ENCODE measurements at regions not wholly inside any gene's neighbourhood (a gene's known extent, or its start where the extent isn't known, plus 50 kb on each side); places are given as distances from the start of the nearest gene placed in this dataset.

DNA sequence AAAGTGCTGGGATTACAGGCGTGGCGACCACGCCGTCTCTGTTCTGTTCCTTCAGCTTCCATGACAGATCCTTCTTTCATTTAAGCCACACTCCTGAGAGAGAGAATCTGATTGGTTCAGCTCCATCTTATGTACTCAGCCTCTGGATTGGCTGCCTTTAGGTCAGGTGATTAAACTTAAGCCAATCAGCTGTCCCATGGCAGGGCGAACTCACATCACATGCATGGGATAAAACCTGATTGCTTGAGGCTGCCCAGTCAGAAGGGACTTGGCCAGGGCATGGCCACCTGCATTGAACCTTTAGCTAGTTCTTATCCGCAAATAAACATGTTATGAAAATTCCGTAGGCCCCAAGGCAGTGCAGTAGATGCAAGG, 274.2 kb downstream of the SUDS3 start:
- H3K4me2 ChIP-seq (ENCODE audit: low read length), result no peak overlapping the region
- no TSS peak for BruUV-seq (replicated peaks)
- no peaks in the 10 kb centered on the region for H3K79me2 ChIP-seq (ENCODE audit: insufficient read depth, low read length)
- no peaks in the 10 kb centered on the region for H4K20me1 ChIP-seq (ENCODE audit: insufficient read depth)
- H2AFZ ChIP-seq (ENCODE audit: low read depth, low read length, poor library complexity, severe bottlenecking), result no peak overlapping the region
- intact Hi-C loops (cut with micrococcal nuclease), result no loop called here
- H3K9me3 ChIP-seq (ENCODE audit: control insufficient read depth in 1 of 2, insufficient read depth in 1 of 2, low read depth in 1 of 2, low read length in 2 of 2), result no peaks in the 10 kb centered on the region
- RAD21 ChIA-PET (ENCODE audit: low non-redundant PET in 1 of 2, low total read pairs in 2 of 2, uncharacterized antibody in 2 of 2, unreplicated experiment in 2 of 2), result no interaction called here
- no peak overlapping the region for H3K27ac ChIP-seq (ENCODE audit: low read depth, low read length)
- TF ChIP-seq SIN3A (IDR thresholded peaks at IDR 0.05; ENCODE audit: low read depth), result no peak
- POLR2A ChIA-PET, result no interaction called here
- peaks cover 10% of the 10 kb centered on the region; the same call in 1 of the 2 replicates for H3K27me3 ChIP-seq (ENCODE audit: insufficient read depth, low read length)
- no peak for ATAC-seq
- no peak overlapping the region for H3K9ac ChIP-seq (ENCODE audit: low read length)
- DNase-seq (ENCODE audit: low read depth, low spot score), result no peak
- CTCF ChIA-PET, result no interaction called here
- no peaks in the 10 kb centered on the region for H3K36me3 ChIP-seq (ENCODE audit: control insufficient read depth in 1 of 2, insufficient read depth in 2 of 2, low read length in 2 of 2)
- H3K9me2 ChIP-seq (ENCODE audit: insufficient read depth), result no peaks in the 10 kb centered on the region
- H3K4me3 ChIP-seq (replicated peaks in 1 of 2; ENCODE audit: low read depth in 1 of 2, low read length in 2 of 2), result no peak overlapping the region
- no peaks in the 10 kb centered on the region for H3K4me1 ChIP-seq (ENCODE audit: control insufficient read depth in 1 of 2, insufficient read depth in 2 of 2, low read length in 2 of 2)

DNA sequence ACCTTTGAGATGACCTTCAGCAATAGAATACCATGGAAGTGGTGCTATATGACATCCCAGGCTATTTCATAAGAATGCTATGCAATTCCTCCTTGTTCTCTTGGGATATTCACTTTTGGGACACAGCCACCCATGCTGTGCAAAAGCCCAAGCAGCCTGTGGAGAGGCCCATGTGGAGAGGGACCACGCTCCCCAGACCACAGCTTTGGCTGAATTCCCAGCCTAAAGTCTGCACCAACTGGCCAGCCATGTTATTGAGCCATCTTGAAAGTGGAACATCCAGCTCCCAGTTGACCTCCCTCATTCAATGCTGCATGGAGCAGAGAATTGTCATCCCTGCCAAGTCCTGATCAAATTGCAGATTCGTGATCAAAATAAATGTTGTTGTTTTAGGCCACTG, 275.1 kb downstream of the SUDS3 start:
- intact Hi-C loops (cut with micrococcal nuclease), result no loop called here
- H3K9ac ChIP-seq (ENCODE audit: low read length), result no peak overlapping the region
- POLR2A ChIA-PET, result no interaction called here
- H3K36me3 ChIP-seq (ENCODE audit: control insufficient read depth in 1 of 2, insufficient read depth in 2 of 2, low read length in 2 of 2), result no peaks in the 10 kb centered on the region
- H3K4me3 ChIP-seq (replicated peaks in 1 of 2; ENCODE audit: low read depth in 1 of 2, low read length in 2 of 2), result no peak overlapping the region
- ATAC-seq, result no peak
- no peaks in the 10 kb centered on the region for H3K4me1 ChIP-seq (ENCODE audit: control insufficient read depth in 1 of 2, insufficient read depth in 2 of 2, low read length in 2 of 2)
- H3K4me2 ChIP-seq (ENCODE audit: low read length), result no peak overlapping the region
- peaks cover 10% of the 10 kb centered on the region; the same call in 1 of the 2 replicates for H3K27me3 ChIP-seq (ENCODE audit: insufficient read depth, low read length)
- CTCF ChIA-PET, result no interaction called here
- BruUV-seq (replicated peaks), result no TSS peak
- H3K9me2 ChIP-seq (ENCODE audit: insufficient read depth), result no peaks in the 10 kb centered on the region
- no peaks in the 10 kb centered on the region for H4K20me1 ChIP-seq (ENCODE audit: insufficient read depth)
- no peak for DNase-seq (ENCODE audit: low read depth, low spot score)
- no peaks in the 10 kb centered on the region for H3K9me3 ChIP-seq (ENCODE audit: control insufficient read depth in 1 of 2, insufficient read depth in 1 of 2, low read depth in 1 of 2, low read length in 2 of 2)
- no peaks in the 10 kb centered on the region for H3K79me2 ChIP-seq (ENCODE audit: insufficient read depth, low read length)
- RAD21 ChIA-PET (ENCODE audit: low non-redundant PET in 1 of 2, low total read pairs in 2 of 2, uncharacterized antibody in 2 of 2, unreplicated experiment in 2 of 2), result no interaction called here
- H3K27ac ChIP-seq (ENCODE audit: low read depth, low read length), result no peak overlapping the region
- H2AFZ ChIP-seq (ENCODE audit: low read depth, low read length, poor library complexity, severe bottlenecking), result no peak overlapping the region
- TF ChIP-seq, protein P1, sequence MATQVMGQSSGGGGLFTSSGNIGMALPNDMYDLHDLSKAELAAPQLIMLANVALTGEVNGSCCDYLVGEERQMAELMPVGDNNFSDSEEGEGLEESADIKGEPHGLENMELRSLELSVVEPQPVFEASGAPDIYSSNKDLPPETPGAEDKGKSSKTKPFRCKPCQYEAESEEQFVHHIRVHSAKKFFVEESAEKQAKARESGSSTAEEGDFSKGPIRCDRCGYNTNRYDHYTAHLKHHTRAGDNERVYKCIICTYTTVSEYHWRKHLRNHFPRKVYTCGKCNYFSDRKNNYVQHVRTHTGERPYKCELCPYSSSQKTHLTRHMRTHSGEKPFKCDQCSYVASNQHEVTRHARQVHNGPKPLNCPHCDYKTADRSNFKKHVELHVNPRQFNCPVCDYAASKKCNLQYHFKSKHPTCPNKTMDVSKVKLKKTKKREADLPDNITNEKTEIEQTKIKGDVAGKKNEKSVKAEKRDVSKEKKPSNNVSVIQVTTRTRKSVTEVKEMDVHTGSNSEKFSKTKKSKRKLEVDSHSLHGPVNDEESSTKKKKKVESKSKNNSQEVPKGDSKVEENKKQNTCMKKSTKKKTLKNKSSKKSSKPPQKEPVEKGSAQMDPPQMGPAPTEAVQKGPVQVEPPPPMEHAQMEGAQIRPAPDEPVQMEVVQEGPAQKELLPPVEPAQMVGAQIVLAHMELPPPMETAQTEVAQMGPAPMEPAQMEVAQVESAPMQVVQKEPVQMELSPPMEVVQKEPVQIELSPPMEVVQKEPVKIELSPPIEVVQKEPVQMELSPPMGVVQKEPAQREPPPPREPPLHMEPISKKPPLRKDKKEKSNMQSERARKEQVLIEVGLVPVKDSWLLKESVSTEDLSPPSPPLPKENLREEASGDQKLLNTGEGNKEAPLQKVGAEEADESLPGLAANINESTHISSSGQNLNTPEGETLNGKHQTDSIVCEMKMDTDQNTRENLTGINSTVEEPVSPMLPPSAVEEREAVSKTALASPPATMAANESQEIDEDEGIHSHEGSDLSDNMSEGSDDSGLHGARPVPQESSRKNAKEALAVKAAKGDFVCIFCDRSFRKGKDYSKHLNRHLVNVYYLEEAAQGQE (IDR thresholded peaks at IDR 0.05; ENCODE audit: low read depth), result no peak
- TF ChIP-seq EZH2 (IDR thresholded peaks at IDR 0.05), result no peak
- TF ChIP-seq, protein P2, sequence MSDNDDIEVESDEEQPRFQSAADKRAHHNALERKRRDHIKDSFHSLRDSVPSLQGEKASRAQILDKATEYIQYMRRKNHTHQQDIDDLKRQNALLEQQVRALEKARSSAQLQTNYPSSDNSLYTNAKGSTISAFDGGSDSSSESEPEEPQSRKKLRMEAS (IDR thresholded peaks at IDR 0.05), result no peak
- no peak for TF ChIP-seq POLR2A (IDR thresholded peaks at IDR 0.05; ENCODE audit: borderline replicate concordance, extremely low read depth, insufficient read depth, insufficient read length)
- no peak for TF ChIP-seq TCF7L2 (IDR thresholded peaks at IDR 0.05; ENCODE audit: borderline replicate concordance, extremely low read depth, insufficient read depth, insufficient read length)
- TF ChIP-seq, protein P3, sequence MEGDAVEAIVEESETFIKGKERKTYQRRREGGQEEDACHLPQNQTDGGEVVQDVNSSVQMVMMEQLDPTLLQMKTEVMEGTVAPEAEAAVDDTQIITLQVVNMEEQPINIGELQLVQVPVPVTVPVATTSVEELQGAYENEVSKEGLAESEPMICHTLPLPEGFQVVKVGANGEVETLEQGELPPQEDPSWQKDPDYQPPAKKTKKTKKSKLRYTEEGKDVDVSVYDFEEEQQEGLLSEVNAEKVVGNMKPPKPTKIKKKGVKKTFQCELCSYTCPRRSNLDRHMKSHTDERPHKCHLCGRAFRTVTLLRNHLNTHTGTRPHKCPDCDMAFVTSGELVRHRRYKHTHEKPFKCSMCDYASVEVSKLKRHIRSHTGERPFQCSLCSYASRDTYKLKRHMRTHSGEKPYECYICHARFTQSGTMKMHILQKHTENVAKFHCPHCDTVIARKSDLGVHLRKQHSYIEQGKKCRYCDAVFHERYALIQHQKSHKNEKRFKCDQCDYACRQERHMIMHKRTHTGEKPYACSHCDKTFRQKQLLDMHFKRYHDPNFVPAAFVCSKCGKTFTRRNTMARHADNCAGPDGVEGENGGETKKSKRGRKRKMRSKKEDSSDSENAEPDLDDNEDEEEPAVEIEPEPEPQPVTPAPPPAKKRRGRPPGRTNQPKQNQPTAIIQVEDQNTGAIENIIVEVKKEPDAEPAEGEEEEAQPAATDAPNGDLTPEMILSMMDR (IDR thresholded peaks at IDR 0.05 in 2 of 3, conservative IDR thresholded peaks at IDR 0.05 in 1 of 3; ENCODE audit: borderline replicate concordance in 1 of 3, insufficient read depth in 1 of 3, low read depth in 2 of 3, low read length in 2 of 3), result no peak
- TF ChIP-seq EZH2phosphoT487 (IDR thresholded peaks at IDR 0.05; ENCODE audit: borderline replicate concordance), result no peak
- TF ChIP-seq YY1 (IDR thresholded peaks at IDR 0.05; ENCODE audit: extremely low read depth, insufficient replicate concordance, low read depth, low read length), result no peak
- no peak for TF ChIP-seq CEBPB (IDR thresholded peaks at IDR 0.05; ENCODE audit: low read depth)
- TF ChIP-seq ELF1 (IDR thresholded peaks at IDR 0.05; ENCODE audit: borderline replicate concordance, low read depth), result no peak
- no peak for TF ChIP-seq CBX3 (IDR thresholded peaks at IDR 0.05; ENCODE audit: low read depth)
- no peak for TF ChIP-seq FOSL1 (IDR thresholded peaks at IDR 0.05; ENCODE audit: low read depth)
- no peak for TF ChIP-seq JUND (IDR thresholded peaks at IDR 0.05)
- no peak for TF ChIP-seq ZNF274 (IDR thresholded peaks at IDR 0.05; ENCODE audit: low read depth, low read length)

All from HCT116 (cell line).